ENCODE measurements at regions not wholly inside any gene's neighbourhood (a gene's known extent, or its start where the extent isn't known, plus 50 kb on each side); places are given as distances from the start of the nearest gene placed in this dataset.
"Not testable (repeated sequence)": the region's sequence is repeated elsewhere in the genome, so short reads cannot be mapped to it uniquely, and the experiment has no call there.

GRCh38 chr2:444937-445884, 157.3 kb upstream of the ALKAL2 start:
- DNase-seq, result no peak

GRCh38 chr2:443741-444140, 155.8 kb upstream of the ALKAL2 start:
- no peak for DNase-seq

- DNase-seq, result no peak
Observed at GRCh38 chr2:443216-443615, 155.3 kb upstream of the ALKAL2 start.

GRCh38 chr2:441258-442022, 153.5 kb upstream of the ALKAL2 start:
- no peak for DNase-seq

GRCh38 chr2:440403-440740, 152.5 kb upstream of the ALKAL2 start:
- no peak for DNase-seq

GRCh38 chr2:439556-440402, 151.9 kb upstream of the ALKAL2 start:
- DNase-seq, result no peak

GRCh38 chr2:439077-439476, 151.2 kb upstream of the ALKAL2 start:
- no peak for DNase-seq

GRCh38 chr2:437756-438393, 150.0 kb upstream of the ALKAL2 start:
- DNase-seq, result peak; percentile 4

GRCh38 chr2:437180-437579, 149.3 kb upstream of the ALKAL2 start:
- no peak for DNase-seq

GRCh38 chr2:436205-436604, 148.3 kb upstream of the ALKAL2 start:
- DNase-seq, result no peak

GRCh38 chr2:434625-435024, 146.7 kb upstream of the ALKAL2 start:
- DNase-seq, result no peak

- DNase-seq, result no peak
Observed at GRCh38 chr2:433216-433615, 145.3 kb upstream of the ALKAL2 start.

- no peak for DNase-seq
Observed at GRCh38 chr2:430291-431040, 142.6 kb upstream of the ALKAL2 start.

GRCh38 chr2:429575-430254, 141.8 kb upstream of the ALKAL2 start:
- DNase-seq, result no peak

GRCh38 chr2:429142-429541, 141.3 kb upstream of the ALKAL2 start:
- DNase-seq, result no peak

- no peak for DNase-seq
Observed at GRCh38 chr2:428591-428990, 140.7 kb upstream of the ALKAL2 start.

GRCh38 chr2:426696-427095, 138.8 kb upstream of the ALKAL2 start:
- DNase-seq, result not testable (repeated sequence)

- no peak for DNase-seq
Observed at GRCh38 chr2:425947-426346, 138.1 kb upstream of the ALKAL2 start.

GRCh38 chr2:425243-425642, 137.4 kb upstream of the ALKAL2 start:
- DNase-seq, result no peak

- no peak for DNase-seq
Observed at GRCh38 chr2:424306-425171, 136.6 kb upstream of the ALKAL2 start.
